Caco-2 (cell line): ENCODE measurements at regions not wholly inside any gene's neighbourhood (a gene's known extent, or its start where the extent isn't known, plus 50 kb on each side); places are given as distances from the start of the nearest gene placed in this dataset.

Experiments
- BruUV-seq: library from RNA; stranded (reverse); fragments of 400-500 nt; replicated peaks from 2 replicates; lab custom pipeline; 2021; lab: Mats Ljungman, UMichigan
- CTCF ChIA-PET: fragments of 300-600 bp; sonication (Branson Sonifier 250); formaldehyde crosslinking; loops from one replicate; lab custom pipeline; 2022; ENCODE audit warnings: antibody characterized with exemption; lab: Charles Lee
- POLR2A ChIA-PET: fragments of 300-600 bp; sonication (Branson Sonifier 250); formaldehyde crosslinking; loops from one replicate; lab custom pipeline; 2022; ENCODE audit warnings: antibody characterized with exemption; lab: Charles Lee
- DNase-seq, 2 experiments: peaks; one replicate each; pipeline versions ENCODE4 v3.0.0 to v3.0.0-alpha.2; 2020 to 2022
- H3K27me3 ChIP-seq: replicated peaks from 2 replicates; pipeline ENCODE4 v1.6.0; 2011; ENCODE audit warnings: low read length; ENCODE audit not compliant: control insufficient read depth, insufficient read depth
- H3K36me3 ChIP-seq: 2 replicates; pipeline ENCODE4 v1.5.1; 2011; ENCODE audit warnings: low read length; ENCODE audit not compliant: control insufficient read depth, insufficient read depth
- H3K4me1 ChIP-seq: fragments of 250-450 bp; sonication (Bioruptor Pico); 2 replicates; pipeline ENCODE4 v1.5.1; 2020; ENCODE audit warnings: mild to moderate bottlenecking
- H3K4me3 ChIP-seq: 2 replicates; pipeline ENCODE4 v1.5.1; 2011; ENCODE audit warnings: low read depth, mild to moderate bottlenecking, control low read depth, low read length
- H3K9me3 ChIP-seq: fragments of 250-450 bp; sonication (Bioruptor Pico); 2 replicates; pipeline ENCODE4 v1.5.1; 2020; ENCODE audit warnings: mild to moderate bottlenecking, moderate library complexity
- H3K27ac Mint-ChIP-seq: one replicate; pipeline ENCODE4 v1.8.0; 2022; ENCODE audit warnings: mixed read lengths; ENCODE audit not compliant: unreplicated experiment
- H3K27me3 Mint-ChIP-seq: one replicate; pipeline ENCODE4 v1.8.0; 2022; ENCODE audit warnings: mixed read lengths; ENCODE audit not compliant: insufficient read depth, unreplicated experiment
- H3K36me3 Mint-ChIP-seq: one replicate; pipeline ENCODE4 v1.8.0; 2022; ENCODE audit warnings: mild to moderate bottlenecking, mixed read lengths; ENCODE audit not compliant: insufficient read depth, unreplicated experiment
- H3K4me1 Mint-ChIP-seq: one replicate; pipeline ENCODE4 v1.8.0; 2022; ENCODE audit warnings: low read depth, mixed read lengths; ENCODE audit not compliant: unreplicated experiment
- H3K4me3 Mint-ChIP-seq: one replicate; pipeline ENCODE4 v1.8.0; 2022; ENCODE audit warnings: mild to moderate bottlenecking, moderate library complexity, mixed read lengths; ENCODE audit not compliant: unreplicated experiment
- H3K9me3 Mint-ChIP-seq: one replicate; pipeline ENCODE4 v1.8.0; 2022; ENCODE audit warnings: mixed read lengths; ENCODE audit not compliant: unreplicated experiment
- CTCF ChIP-seq, 2 experiments: fragments of 200-600 bp in 1 of 2; IDR thresholded peaks; 1 replicate in 1 of 2; 2 replicates in 1 of 2; pipeline versions ENCODE4 v1.5.1 to v1.8.0; 2011 to 2022; ENCODE audit warnings: antibody characterized with exemption in 1 of 2, control low read depth in 1 of 2, inconsistent platforms in 1 of 2, low read depth in 1 of 2, low read length in 1 of 2, mild to moderate bottlenecking in 1 of 2, moderate library complexity in 1 of 2; ENCODE audit not compliant: insufficient read depth in 1 of 2, severe bottlenecking in 1 of 2, unreplicated experiment in 1 of 2
- intact Hi-C: fragments of 100-400 bp; cut with micrococcal nuclease; formaldehyde crosslinking; loops from one replicate; pipeline ENCODE4 v1.10.0; 2022; ENCODE audit not compliant: unreplicated experiment

- POLR2A ChIA-PET = no interaction called here
- Mint-ChIP-seq H3K4me3 (no peak overlapping the region), H3K9me3 (peaks cover 9% of the 10 kb centered on the region), H3K27ac (no peak overlapping the region), H3K36me3 (no peaks in the 10 kb centered on the region), H3K4me1 (no peaks in the 10 kb centered on the region), H3K27me3 (peaks cover 6% of the 10 kb centered on the region)
- no peak for DNase-seq
- no peaks in the 10 kb centered on the region for H3K36me3 ChIP-seq
- no peaks in the 10 kb centered on the region for H3K9me3 ChIP-seq
- no TSS peak for BruUV-seq
- CTCF ChIA-PET = no interaction called here
- no peaks in the 10 kb centered on the region for H3K27me3 ChIP-seq
- intact Hi-C loops = no loop called here
- no peak overlapping the region for H3K4me3 ChIP-seq
- H3K4me1 ChIP-seq = no peaks in the 10 kb centered on the region
- TF ChIP-seq CTCF (IDR thresholded peaks at IDR 0.05; ENCODE audit: insufficient read depth in 1 of 2, low read depth in 1 of 2, low read length in 1 of 2, severe bottlenecking in 1 of 2, unreplicated experiment in 1 of 2) = no peak
These were observed 350.3 kb downstream of the ZIC3 start for GRCh38 chrX:137916090-137916746.

DNA sequence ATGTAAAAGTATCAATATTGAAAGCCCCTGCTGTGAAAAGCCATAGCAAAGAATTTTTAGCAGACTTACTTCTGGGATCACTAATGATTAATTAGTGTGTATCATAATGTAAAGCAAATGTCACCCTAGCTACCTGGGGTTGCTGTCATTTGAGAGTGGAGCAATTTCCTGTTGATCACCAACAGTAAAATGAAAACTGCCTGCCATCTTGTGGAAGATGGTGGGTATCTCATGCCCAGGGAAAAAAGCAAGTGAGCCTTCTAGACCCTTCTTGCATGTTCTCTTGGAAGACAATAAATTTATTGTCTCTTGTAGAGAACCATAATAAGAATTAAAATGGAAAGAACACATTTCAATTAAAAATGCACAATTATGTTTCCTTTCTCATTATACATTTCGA, 360.2 kb downstream of the ZIC3 start:
- ChIA-PET CTCF (no interaction called here), POLR2A (no interaction called here)
- no peaks in the 10 kb centered on the region for H3K36me3 ChIP-seq
- no peak for DNase-seq
- Mint-ChIP-seq H3K4me3 (no peak overlapping the region), H3K27ac (no peak overlapping the region), H3K36me3 (no peaks in the 10 kb centered on the region), H3K27me3 (no peaks in the 10 kb centered on the region), H3K9me3 (no peaks in the 10 kb centered on the region), H3K4me1 (no peaks in the 10 kb centered on the region)
- intact Hi-C loops = loop anchor here (2.0 to 5.0 kb wide), 2 partner anchors 493 to 759 kb away; no protein-coding TSS in a partner anchor
- H3K4me1 ChIP-seq = no peaks in the 10 kb centered on the region
- no peak overlapping the region for H3K4me3 ChIP-seq
- BruUV-seq = no TSS peak
- peak in 1 of 2 experiments; percentile 15 for TF ChIP-seq CTCF (IDR thresholded peaks at IDR 0.05; ENCODE audit: insufficient read depth in 1 of 2, low read depth in 1 of 2, low read length in 1 of 2, severe bottlenecking in 1 of 2, unreplicated experiment in 1 of 2)
- no peaks in the 10 kb centered on the region for H3K27me3 ChIP-seq
- H3K9me3 ChIP-seq = no peaks in the 10 kb centered on the region

DNA sequence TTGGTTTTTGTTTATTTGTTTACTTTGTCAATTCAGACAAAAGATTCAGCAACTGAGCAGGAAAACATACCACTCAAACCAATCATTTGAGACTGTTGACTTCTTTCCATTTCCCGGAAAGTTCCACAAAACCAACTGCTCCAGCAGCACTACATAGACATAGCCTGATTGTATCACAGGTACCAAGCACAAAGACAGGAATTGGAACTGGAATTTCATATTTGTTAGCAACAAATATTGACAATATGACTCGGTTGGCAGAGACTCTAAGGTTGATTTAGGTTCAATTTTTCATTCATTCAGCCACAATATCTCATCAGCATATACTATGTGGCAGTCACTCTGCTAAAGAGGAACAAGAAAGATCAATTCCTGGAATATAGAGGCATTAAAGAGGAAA, 364.0 kb downstream of the ZIC3 start:
- intact Hi-C loops = loop anchor here (5.0 kb wide), 1 partner anchor 763 kb away; no protein-coding TSS in a partner anchor
- H3K4me3 ChIP-seq = no peak overlapping the region
- Mint-ChIP-seq H3K27ac (no peak overlapping the region), H3K4me3 (no peak overlapping the region), H3K4me1 (no peaks in the 10 kb centered on the region), H3K9me3 (no peaks in the 10 kb centered on the region), H3K27me3 (no peaks in the 10 kb centered on the region), H3K36me3 (no peaks in the 10 kb centered on the region)
- no peaks in the 10 kb centered on the region for H3K9me3 ChIP-seq
- no peak for TF ChIP-seq CTCF (IDR thresholded peaks at IDR 0.05; ENCODE audit: insufficient read depth in 1 of 2, low read depth in 1 of 2, low read length in 1 of 2, severe bottlenecking in 1 of 2, unreplicated experiment in 1 of 2)
- POLR2A ChIA-PET = no interaction called here
- no peaks in the 10 kb centered on the region for H3K4me1 ChIP-seq
- no peaks in the 10 kb centered on the region for H3K36me3 ChIP-seq
- no peak for DNase-seq
- no peaks in the 10 kb centered on the region for H3K27me3 ChIP-seq
- no TSS peak for BruUV-seq
- CTCF ChIA-PET = no interaction called here
